ENCODE measurements at regions not wholly inside any gene's neighbourhood (a gene's known extent, or its start where the extent isn't known, plus 50 kb on each side); places are given as distances from the start of the nearest gene placed in this dataset.
"Not testable (repeated sequence)": the region's sequence is repeated elsewhere in the genome, so short reads cannot be mapped to it uniquely, and the experiment has no call there.

DNA sequence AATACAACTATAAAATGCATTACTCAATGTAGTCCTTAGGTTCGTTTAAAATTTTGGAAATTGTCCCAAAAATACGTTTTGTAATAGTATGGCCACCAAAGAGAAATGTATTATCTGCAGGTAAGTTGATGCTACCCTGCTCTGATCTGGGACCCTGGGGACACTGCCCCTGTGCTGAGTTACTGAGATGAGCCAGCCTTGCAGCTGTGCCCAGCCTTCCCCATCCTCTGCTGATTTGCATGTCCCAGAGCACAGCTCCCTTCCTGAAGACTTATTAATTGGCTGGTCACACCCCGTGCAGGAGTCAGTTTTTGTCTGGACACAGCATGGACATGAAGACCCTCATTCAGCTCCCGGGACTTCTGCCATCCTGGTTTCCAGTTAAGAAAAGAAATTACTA, 1203.5 kb downstream of the RPIA start:
- H3K36me3 Mint-ChIP-seq (ENCODE audit: insufficient read depth); H3K9me3 Mint-ChIP-seq; DNase-seq; H3K27me3 Mint-ChIP-seq (ENCODE audit: low read depth); H3K4me3 Mint-ChIP-seq; H3K4me1 Mint-ChIP-seq (ENCODE audit: low read depth); ATAC-seq: not testable (repeated sequence)

- H3K4me3 Mint-ChIP-seq; DNase-seq; H3K4me1 Mint-ChIP-seq (ENCODE audit: low read depth); ATAC-seq; H3K27me3 Mint-ChIP-seq (ENCODE audit: low read depth); H3K36me3 Mint-ChIP-seq (ENCODE audit: insufficient read depth); H3K9me3 Mint-ChIP-seq: not testable (repeated sequence)
These were observed 1204.2 kb downstream of the RPIA start for GRCh38 chr2:89895629-89896028.

GRCh38 chr2:89927018-89927417, 1235.5 kb downstream of the RPIA start:
- DNase-seq; H3K4me3 Mint-ChIP-seq; ATAC-seq; H3K36me3 Mint-ChIP-seq (ENCODE audit: insufficient read depth); H3K9me3 Mint-ChIP-seq; H3K4me1 Mint-ChIP-seq (ENCODE audit: low read depth); H3K27me3 Mint-ChIP-seq (ENCODE audit: low read depth): not testable (repeated sequence)

DNA sequence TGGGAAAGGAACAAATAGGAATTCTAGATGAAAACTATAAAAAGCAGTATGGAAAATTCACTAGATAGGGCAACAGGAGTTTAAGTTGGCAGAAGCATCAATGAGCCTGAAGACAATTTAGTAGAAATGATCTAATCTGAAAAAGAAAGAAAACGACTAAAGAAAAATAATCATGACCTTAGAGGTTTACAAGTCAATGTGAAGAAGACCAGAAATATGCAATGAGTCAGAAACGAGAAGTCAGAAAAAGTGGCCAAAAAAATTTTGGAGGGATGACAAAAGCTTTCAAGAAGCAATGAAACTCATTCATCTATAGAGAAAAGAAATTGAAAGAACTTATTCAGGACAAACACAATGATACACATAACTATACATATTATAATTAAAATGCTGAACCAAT, 1244.0 kb downstream of the RPIA start:
- H3K36me3 Mint-ChIP-seq (ENCODE audit: insufficient read depth); H3K4me3 Mint-ChIP-seq; ATAC-seq; DNase-seq; H3K9me3 Mint-ChIP-seq; H3K27me3 Mint-ChIP-seq (ENCODE audit: low read depth); H3K4me1 Mint-ChIP-seq (ENCODE audit: low read depth): not testable (repeated sequence)

DNA sequence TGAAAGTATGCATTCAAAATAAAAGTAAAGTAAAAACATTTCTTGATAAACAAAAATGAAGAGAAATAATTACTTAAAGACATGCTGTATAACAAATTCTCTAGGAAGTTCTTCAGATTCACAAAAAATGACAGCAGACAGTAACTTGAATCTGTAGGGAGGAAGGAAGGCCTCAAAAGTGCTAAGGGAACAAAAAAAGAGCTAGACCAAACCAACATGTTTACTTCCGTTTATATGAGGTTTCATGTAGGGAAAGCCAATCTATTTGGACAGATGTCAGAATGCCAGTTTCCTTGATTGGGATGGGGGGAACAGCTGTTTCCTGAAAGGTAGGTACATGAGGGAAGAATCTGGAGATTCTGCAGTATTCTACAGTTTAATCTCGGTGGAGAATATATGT, 1244.5 kb downstream of the RPIA start:
- not testable (repeated sequence) for H3K9me3 Mint-ChIP-seq; DNase-seq; H3K4me1 Mint-ChIP-seq (ENCODE audit: low read depth); H3K27me3 Mint-ChIP-seq (ENCODE audit: low read depth); H3K36me3 Mint-ChIP-seq (ENCODE audit: insufficient read depth); H3K4me3 Mint-ChIP-seq; ATAC-seq

GRCh38 chr2:89936559-89936958, 1245.1 kb downstream of the RPIA start:
- H3K9me3 Mint-ChIP-seq; DNase-seq; H3K4me1 Mint-ChIP-seq (ENCODE audit: low read depth); H3K36me3 Mint-ChIP-seq (ENCODE audit: insufficient read depth); H3K27me3 Mint-ChIP-seq (ENCODE audit: low read depth); H3K4me3 Mint-ChIP-seq; ATAC-seq: not testable (repeated sequence)

GRCh38 chr2:89938756-89939155, 1247.3 kb downstream of the RPIA start:
- ATAC-seq; DNase-seq; H3K36me3 Mint-ChIP-seq (ENCODE audit: insufficient read depth): not testable (repeated sequence)

DNA sequence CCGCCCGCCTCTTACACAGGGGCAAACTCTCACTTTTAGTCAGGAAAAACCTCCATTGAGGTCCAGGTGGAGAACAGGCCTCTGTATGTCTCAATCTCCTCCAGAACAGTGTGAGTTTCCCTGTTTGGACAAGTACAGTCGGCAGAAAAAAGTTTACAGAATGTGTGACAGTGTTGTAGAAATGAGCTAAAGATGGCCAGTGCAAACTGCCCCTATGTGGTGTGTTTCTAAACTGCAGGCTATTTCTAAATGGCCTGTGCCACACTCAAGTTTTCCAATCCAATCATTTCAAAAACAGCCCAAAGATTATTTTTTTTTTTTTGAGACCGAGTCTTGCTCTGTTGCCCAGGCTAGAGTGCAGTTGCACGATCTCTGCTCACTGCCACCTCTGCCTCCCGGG, 1252.8 kb downstream of the RPIA start:
- H3K9me3 Mint-ChIP-seq; H3K36me3 Mint-ChIP-seq (ENCODE audit: insufficient read depth); H3K4me1 Mint-ChIP-seq (ENCODE audit: low read depth); H3K4me3 Mint-ChIP-seq; ATAC-seq; H3K27me3 Mint-ChIP-seq (ENCODE audit: low read depth); DNase-seq: not testable (repeated sequence)

More at GRCh38 chr2:89938756-89939155, 1247.3 kb downstream of the RPIA start:
- H3K9me3 Mint-ChIP-seq; H3K4me3 Mint-ChIP-seq; H3K27me3 Mint-ChIP-seq (ENCODE audit: low read depth); H3K4me1 Mint-ChIP-seq (ENCODE audit: low read depth): not testable (repeated sequence)

- not testable (repeated sequence) for H3K9me3 Mint-ChIP-seq; H3K4me1 Mint-ChIP-seq (ENCODE audit: low read depth); H3K4me3 Mint-ChIP-seq; ATAC-seq; H3K27me3 Mint-ChIP-seq (ENCODE audit: low read depth); DNase-seq; H3K36me3 Mint-ChIP-seq (ENCODE audit: insufficient read depth)
These were observed 1253.6 kb downstream of the RPIA start for GRCh38 chr2:89945004-89945616.

GRCh38 chr2:89947208-89947815, 1255.8 kb downstream of the RPIA start:
- not testable (repeated sequence) for H3K27me3 Mint-ChIP-seq (ENCODE audit: low read depth); DNase-seq; ATAC-seq; H3K4me1 Mint-ChIP-seq (ENCODE audit: low read depth); H3K36me3 Mint-ChIP-seq (ENCODE audit: insufficient read depth); H3K9me3 Mint-ChIP-seq; H3K4me3 Mint-ChIP-seq

- not testable (repeated sequence) for H3K36me3 Mint-ChIP-seq (ENCODE audit: insufficient read depth); H3K4me1 Mint-ChIP-seq (ENCODE audit: low read depth); H3K4me3 Mint-ChIP-seq
These were observed 1256.6 kb downstream of the RPIA start for GRCh38 chr2:89948102-89948501.

GRCh38 chr2:89950807-89951206, 1259.3 kb downstream of the RPIA start:
- not testable (repeated sequence) for H3K4me1 Mint-ChIP-seq (ENCODE audit: low read depth); H3K4me3 Mint-ChIP-seq; H3K36me3 Mint-ChIP-seq (ENCODE audit: insufficient read depth); H3K27me3 Mint-ChIP-seq (ENCODE audit: low read depth); ATAC-seq; DNase-seq; H3K9me3 Mint-ChIP-seq

More at GRCh38 chr2:89948102-89948501, 1256.6 kb downstream of the RPIA start:
- not testable (repeated sequence) for DNase-seq; H3K27me3 Mint-ChIP-seq (ENCODE audit: low read depth); ATAC-seq; H3K9me3 Mint-ChIP-seq

GRCh38 chr2:89957236-89957635, 1265.8 kb downstream of the RPIA start:
- H3K27me3 Mint-ChIP-seq (ENCODE audit: low read depth); H3K36me3 Mint-ChIP-seq (ENCODE audit: insufficient read depth); H3K4me1 Mint-ChIP-seq (ENCODE audit: low read depth); H3K9me3 Mint-ChIP-seq; ATAC-seq; DNase-seq; H3K4me3 Mint-ChIP-seq: not testable (repeated sequence)

- H3K36me3 Mint-ChIP-seq (ENCODE audit: insufficient read depth); H3K4me1 Mint-ChIP-seq (ENCODE audit: low read depth); H3K27me3 Mint-ChIP-seq (ENCODE audit: low read depth); ATAC-seq; H3K9me3 Mint-ChIP-seq; H3K4me3 Mint-ChIP-seq; DNase-seq: not testable (repeated sequence)
These were observed 1268.4 kb downstream of the RPIA start for GRCh38 chr2:89959729-89960378.

DNA sequence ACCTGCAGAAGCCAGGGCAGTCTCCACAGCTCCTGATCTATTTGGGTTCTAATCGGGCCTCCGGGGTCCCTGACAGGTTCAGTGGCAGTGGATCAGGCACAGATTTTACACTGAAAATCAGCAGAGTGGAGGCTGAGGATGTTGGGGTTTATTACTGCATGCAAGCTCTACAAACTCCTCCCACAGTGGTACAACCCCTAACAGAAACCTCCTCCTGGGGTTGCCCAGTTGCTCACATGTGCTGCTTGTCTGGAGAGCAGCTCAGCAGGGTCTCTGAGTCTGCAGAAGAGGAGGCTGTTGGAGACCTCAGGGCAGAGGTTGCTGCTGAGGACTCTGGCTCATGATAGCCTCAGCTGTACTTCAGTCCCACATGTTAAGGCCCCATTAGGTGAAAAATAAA, 1269.1 kb downstream of the RPIA start:
- DNase-seq; H3K27me3 Mint-ChIP-seq (ENCODE audit: low read depth); H3K9me3 Mint-ChIP-seq; H3K4me3 Mint-ChIP-seq; H3K36me3 Mint-ChIP-seq (ENCODE audit: insufficient read depth); ATAC-seq; H3K4me1 Mint-ChIP-seq (ENCODE audit: low read depth): not testable (repeated sequence)
